HPDE6-E6E7 (cell line): ENCODE measurements at regions not wholly inside any gene's neighbourhood (a gene's known extent, or its start where the extent isn't known, plus 50 kb on each side); places are given as distances from the start of the nearest gene placed in this dataset.
"Not testable (repeated sequence)": the region's sequence is repeated elsewhere in the genome, so short reads cannot be mapped to it uniquely, and the experiment has no call there.

ENCODE experiments used
- DNase-seq: peaks from one replicate; pipeline ENCODE4 v3.0.0; 2011; ENCODE audit warnings: missing footprints; ENCODE audit errors: extremely low spot score

GRCh38 chr1:172754609-172755008, 95.7 kb downstream of the FASLG start:
- no peak for DNase-seq

- no peak for DNase-seq
Observed at GRCh38 chr1:172755099-172755498, 96.2 kb downstream of the FASLG start.

- DNase-seq: no peak
Observed at GRCh38 chr1:172756024-172756423, 97.1 kb downstream of the FASLG start.

- DNase-seq: no peak
Observed at GRCh38 chr1:172758259-172758658, 99.4 kb downstream of the FASLG start.

- DNase-seq: no peak
Observed at GRCh38 chr1:172760121-172760520, 101.2 kb downstream of the FASLG start.

GRCh38 chr1:172761581-172762486, 102.9 kb downstream of the FASLG start:
- no peak for DNase-seq

GRCh38 chr1:172763057-172763456, 104.2 kb downstream of the FASLG start:
- no peak for DNase-seq

- no peak for DNase-seq
Observed at GRCh38 chr1:172764378-172764777, 105.5 kb downstream of the FASLG start.

GRCh38 chr1:172766462-172766861, 107.6 kb downstream of the FASLG start:
- DNase-seq: no peak

- DNase-seq: no peak
Observed at GRCh38 chr1:172770071-172770470, 111.2 kb downstream of the FASLG start.

- DNase-seq: no peak
Observed at GRCh38 chr1:172774561-172774960, 115.7 kb downstream of the FASLG start.

- DNase-seq: no peak
Observed at GRCh38 chr1:172775606-172776005, 116.7 kb downstream of the FASLG start.

- no peak for DNase-seq
Observed at GRCh38 chr1:172776071-172776470, 117.2 kb downstream of the FASLG start.

GRCh38 chr1:172777767-172778166, 118.9 kb downstream of the FASLG start:
- no peak for DNase-seq

- DNase-seq: no peak
Observed at GRCh38 chr1:172778456-172779455, 119.9 kb downstream of the FASLG start.

- no peak for DNase-seq
Observed at GRCh38 chr1:172779491-172779890, 120.6 kb downstream of the FASLG start.

- DNase-seq: no peak
Observed at GRCh38 chr1:172781513-172782140, 122.7 kb downstream of the FASLG start.

- no peak for DNase-seq
Observed at GRCh38 chr1:172789840-172790239, 130.9 kb downstream of the FASLG start.

GRCh38 chr1:172790245-172790644, 131.3 kb downstream of the FASLG start:
- DNase-seq: no peak

GRCh38 chr1:172793823-172794222, 134.9 kb downstream of the FASLG start:
- DNase-seq: no peak

- no peak for DNase-seq
Observed at GRCh38 chr1:172795741-172796140, 136.8 kb downstream of the FASLG start.

- not testable (repeated sequence) for DNase-seq
Observed at GRCh38 chr1:172799804-172800203, 140.9 kb downstream of the FASLG start.
